ENCODE measurements at regions not wholly inside any gene's neighbourhood (a gene's known extent, or its start where the extent isn't known, plus 50 kb on each side); places are given as distances from the start of the nearest gene placed in this dataset.

- H3K27me3 ChIP-seq: no peaks in the 10 kb centered on the region
- no peaks in the 10 kb centered on the region for H3K9me3 ChIP-seq
- 89 to 90% methylated on average over 2 of the region's 2 CpGs for WGBS, 2 donors
- no peak overlapping the region for H3K27ac ChIP-seq
- H3K36me3 ChIP-seq (ENCODE audit: low read depth, missing control alignments): no peaks in the 10 kb centered on the region
- DNase-seq: no peak
- intact Hi-C loops (cut with DNase I; ENCODE audit: low total_unique reads): no loop called here
- no peak overlapping the region for H3K4me3 ChIP-seq
- H3K4me1 ChIP-seq: no peaks in the 10 kb centered on the region
- no peak for TF ChIP-seq CTCF (IDR thresholded peaks at IDR 0.05)
- TF ChIP-seq POLR2A (IDR thresholded peaks at IDR 0.05): no peak
Observed at GRCh38 chr18:59839246-59839645, 60.5 kb upstream of the PMAIP1 start.

- no peaks in the 10 kb centered on the region for H3K36me3 ChIP-seq (ENCODE audit: low read depth, missing control alignments)
- peak overlapping the region in 1 of 2 donors; percentile 31 for H3K4me3 ChIP-seq
- H3K4me1 ChIP-seq: no peaks in the 10 kb centered on the region
- no peak overlapping the region for H3K27ac ChIP-seq
- intact Hi-C loops (cut with DNase I; ENCODE audit: low total_unique reads): no loop called here
- TF ChIP-seq CTCF (IDR thresholded peaks at IDR 0.05): peak; percentile 55 to 89 (median 83)
- TF ChIP-seq POLR2A (IDR thresholded peaks at IDR 0.05): no peak
- H3K9me3 ChIP-seq: no peaks in the 10 kb centered on the region
- H3K27me3 ChIP-seq: no peaks in the 10 kb centered on the region
- DNase-seq: peak; percentile 65
- 11% methylated on average over 7 of the region's 7 CpGs for WGBS, 2 donors
Observed at GRCh38 chr18:59837586-59837985, 62.2 kb upstream of the PMAIP1 start.

- Histone ChIP-seq H3K27ac (no peak overlapping the region), H3K4me1 (no peaks in the 10 kb centered on the region), H3K9me3 (no peaks in the 10 kb centered on the region), H3K4me3 (no peak overlapping the region), H3K27me3 (no peaks in the 10 kb centered on the region), H3K36me3 (ENCODE audit: low read depth, missing control alignments) (no peaks in the 10 kb centered on the region)
- 75 to 79% methylated on average over 13 of the region's 13 CpGs for WGBS, 2 donors
- no peak for DNase-seq
- intact Hi-C loops (cut with DNase I; ENCODE audit: low total_unique reads): no loop called here
- TF ChIP-seq POLR2A (IDR thresholded peaks at IDR 0.05) (no peak), CTCF (IDR thresholded peaks at IDR 0.05) (no peak)
Observed at GRCh38 chr18:59835605-59836379, 64.0 kb upstream of the PMAIP1 start.

GRCh38 chr18:59834267-59834666, 65.5 kb upstream of the PMAIP1 start:
- 79 to 84% methylated on average over 3 of the region's 3 CpGs for WGBS, 2 donors

More at GRCh38 chr18:59834267-59834666, 65.5 kb upstream of the PMAIP1 start:
- no peaks in the 10 kb centered on the region for H3K36me3 ChIP-seq (ENCODE audit: low read depth, missing control alignments)
- intact Hi-C loops (cut with DNase I; ENCODE audit: low total_unique reads): no loop called here
- H3K9me3 ChIP-seq: no peaks in the 10 kb centered on the region
- no peak overlapping the region for H3K27ac ChIP-seq
- no peak overlapping the region for H3K4me3 ChIP-seq
- H3K4me1 ChIP-seq: no peaks in the 10 kb centered on the region
- no peak for DNase-seq
- H3K27me3 ChIP-seq: no peaks in the 10 kb centered on the region
- no peak for TF ChIP-seq POLR2A (IDR thresholded peaks at IDR 0.05)
- no peak for TF ChIP-seq CTCF (IDR thresholded peaks at IDR 0.05)
